Astrocyte of the cerebellum (primary cell): ENCODE measurements at regions not wholly inside any gene's neighbourhood (a gene's known extent, or its start where the extent isn't known, plus 50 kb on each side); places are given as distances from the start of the nearest gene placed in this dataset.
"Not testable (repeated sequence)": the region's sequence is repeated elsewhere in the genome, so short reads cannot be mapped to it uniquely, and the experiment has no call there.

Experiments used
- DNase-seq: peaks from one replicate; pipeline ENCODE4 v3.0.0-alpha.2; 2011; ENCODE audit warnings: low read depth
- H3K4me3 ChIP-seq: 2 replicates; pipeline ENCODE4 v1.5.1; 2011; ENCODE audit warnings: mild to moderate bottlenecking, low read depth, low read length, moderate library complexity
- in situ Hi-C: cut with HindIII; loops from 2 replicates; pipeline ENCODE4 v1.10.0; 2017; ENCODE audit warnings: low sequenced_read_pairs
- TF ChIP-seq, protein P1 (sequence below): IDR thresholded peaks from 2 replicates; pipeline ENCODE4 v1.5.1; 2012; ENCODE audit warnings: low read length, low read depth, moderate library complexity, mild to moderate bottlenecking; ENCODE audit errors: missing control alignments

DNA sequence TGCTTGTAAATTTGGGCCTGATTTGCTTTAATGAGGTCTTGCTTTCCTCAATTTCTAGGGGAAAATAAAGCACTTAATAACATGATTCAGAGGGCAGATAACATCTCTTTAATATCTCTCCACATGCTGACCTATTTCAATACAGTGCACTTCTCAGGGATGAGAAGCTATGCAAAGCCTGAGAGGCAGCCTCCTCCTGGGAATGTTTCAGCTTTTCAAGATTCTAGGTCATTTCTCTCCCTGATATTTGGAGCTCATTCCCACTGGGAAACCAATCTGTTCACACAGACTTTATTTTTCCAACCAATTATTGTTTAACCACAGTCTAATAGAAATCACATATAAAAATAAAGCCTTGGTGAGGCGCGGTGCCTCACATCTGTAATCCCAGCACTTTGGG, 67.0 kb upstream of the LSAMP start:
- TF ChIP-seq, protein P1, sequence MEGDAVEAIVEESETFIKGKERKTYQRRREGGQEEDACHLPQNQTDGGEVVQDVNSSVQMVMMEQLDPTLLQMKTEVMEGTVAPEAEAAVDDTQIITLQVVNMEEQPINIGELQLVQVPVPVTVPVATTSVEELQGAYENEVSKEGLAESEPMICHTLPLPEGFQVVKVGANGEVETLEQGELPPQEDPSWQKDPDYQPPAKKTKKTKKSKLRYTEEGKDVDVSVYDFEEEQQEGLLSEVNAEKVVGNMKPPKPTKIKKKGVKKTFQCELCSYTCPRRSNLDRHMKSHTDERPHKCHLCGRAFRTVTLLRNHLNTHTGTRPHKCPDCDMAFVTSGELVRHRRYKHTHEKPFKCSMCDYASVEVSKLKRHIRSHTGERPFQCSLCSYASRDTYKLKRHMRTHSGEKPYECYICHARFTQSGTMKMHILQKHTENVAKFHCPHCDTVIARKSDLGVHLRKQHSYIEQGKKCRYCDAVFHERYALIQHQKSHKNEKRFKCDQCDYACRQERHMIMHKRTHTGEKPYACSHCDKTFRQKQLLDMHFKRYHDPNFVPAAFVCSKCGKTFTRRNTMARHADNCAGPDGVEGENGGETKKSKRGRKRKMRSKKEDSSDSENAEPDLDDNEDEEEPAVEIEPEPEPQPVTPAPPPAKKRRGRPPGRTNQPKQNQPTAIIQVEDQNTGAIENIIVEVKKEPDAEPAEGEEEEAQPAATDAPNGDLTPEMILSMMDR: no peak
- no peak for DNase-seq
- no peak overlapping the region for H3K4me3 ChIP-seq
- in situ Hi-C loops: no loop called here

DNA sequence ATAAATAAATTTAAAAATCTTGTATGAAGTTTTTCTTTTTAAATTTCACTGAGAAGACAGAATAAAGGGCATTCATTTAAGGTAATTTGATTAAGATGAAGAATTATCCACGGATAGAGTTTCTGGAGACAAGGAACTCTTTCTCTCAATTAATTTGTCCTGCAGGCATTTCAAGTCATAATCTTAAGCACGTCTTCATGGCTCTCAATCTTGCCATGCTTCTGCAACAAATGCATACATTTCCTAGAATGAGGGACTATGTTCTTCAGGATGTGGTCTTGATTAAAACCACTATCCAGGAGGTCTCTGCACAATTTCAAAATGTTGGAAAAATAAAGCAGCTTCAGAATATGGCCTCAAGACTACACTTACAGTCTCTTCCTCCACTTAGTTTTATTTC, 67.6 kb upstream of the LSAMP start:
- DNase-seq: no peak
- TF ChIP-seq, protein P1: no peak
- in situ Hi-C loops: no loop called here
- no peak overlapping the region for H3K4me3 ChIP-seq

DNA sequence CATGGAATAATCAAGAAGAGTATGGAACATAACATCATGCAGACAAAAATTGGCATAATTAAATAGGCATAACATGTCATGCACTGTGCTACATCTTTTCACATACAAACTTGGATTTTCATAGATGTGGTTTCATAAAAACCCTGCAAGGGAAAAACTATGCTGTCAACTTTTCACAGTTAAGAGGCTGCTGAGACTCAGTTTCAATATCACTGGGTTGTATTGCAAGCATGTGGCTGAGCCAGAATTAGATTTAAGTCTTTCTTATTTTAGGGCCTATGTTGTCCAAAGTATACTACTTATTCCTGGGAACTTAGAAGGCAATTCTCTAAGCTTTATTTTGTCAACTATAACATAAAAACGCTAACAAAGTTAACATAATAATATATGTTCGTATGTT, 70.7 kb upstream of the LSAMP start:
- no peak overlapping the region for H3K4me3 ChIP-seq
- in situ Hi-C loops: no loop called here
- TF ChIP-seq, protein P1: no peak
- DNase-seq: no peak

DNA sequence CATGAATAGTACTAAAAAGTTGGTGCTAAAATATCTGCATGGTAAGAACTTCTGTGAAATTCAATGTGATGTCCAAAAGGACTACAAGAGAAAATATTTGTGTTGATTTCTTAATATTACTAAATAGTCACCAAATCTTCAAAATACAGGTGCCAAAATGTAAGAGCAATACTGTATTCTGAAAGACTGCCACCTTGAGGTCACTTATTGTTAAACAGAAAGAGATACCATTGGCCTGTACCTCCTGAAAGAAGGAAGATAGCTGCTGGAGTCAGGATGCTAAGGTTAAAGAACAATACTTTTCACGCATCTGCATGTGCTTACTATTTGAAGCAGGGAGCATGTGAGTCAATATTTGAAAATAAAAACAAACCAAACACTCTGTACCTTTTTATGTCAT, 72.0 kb upstream of the LSAMP start:
- TF ChIP-seq, protein P1: no peak
- in situ Hi-C loops: no loop called here
- DNase-seq: no peak
- H3K4me3 ChIP-seq: no peak overlapping the region

DNA sequence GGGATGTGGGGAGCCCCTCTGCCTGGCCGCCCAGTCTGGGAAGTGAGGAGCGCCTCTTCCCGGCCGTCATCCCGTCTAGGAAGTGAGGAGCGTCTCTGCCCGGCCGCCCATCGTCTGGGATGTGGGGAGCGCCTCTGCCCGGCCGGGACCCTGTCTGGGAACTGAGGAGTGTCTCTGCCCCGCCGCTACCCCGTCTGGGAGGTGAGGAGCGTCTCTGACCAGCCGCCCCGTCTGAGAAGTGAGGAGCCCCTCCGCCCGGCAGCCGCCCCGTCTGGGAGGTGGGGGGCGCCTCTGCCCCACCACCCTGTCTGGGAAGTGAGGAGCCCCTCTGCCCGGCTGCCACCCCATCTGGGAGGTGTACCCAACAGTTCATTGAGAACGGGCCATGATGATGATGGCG, 73.8 kb upstream of the LSAMP start:
- in situ Hi-C loops: not testable (repeated sequence)

DNA sequence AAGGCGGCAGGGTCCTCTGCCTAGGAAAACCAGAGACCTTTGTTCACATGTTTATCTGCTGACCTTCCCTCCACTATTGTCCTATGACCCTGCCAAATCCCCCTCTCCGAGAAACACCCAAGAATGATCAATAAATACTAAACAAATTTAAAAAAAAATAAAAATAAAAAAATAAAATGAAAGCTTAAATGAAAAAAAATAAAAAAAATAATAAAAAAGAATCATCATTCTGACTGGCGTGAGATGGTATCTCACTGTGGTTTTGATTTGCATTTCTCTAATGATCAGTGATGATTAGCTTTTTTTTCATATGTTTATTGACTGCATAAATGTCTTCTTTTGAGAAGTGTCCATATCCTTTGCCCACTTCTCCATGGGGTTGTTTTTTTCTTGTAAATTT, 74.5 kb upstream of the LSAMP start:
- H3K4me3 ChIP-seq, DNase-seq, in situ Hi-C loops: not testable (repeated sequence)

More for the DNA sequence above, 73.8 kb upstream of the LSAMP start:
- H3K4me3 ChIP-seq, DNase-seq: not testable (repeated sequence)

DNA sequence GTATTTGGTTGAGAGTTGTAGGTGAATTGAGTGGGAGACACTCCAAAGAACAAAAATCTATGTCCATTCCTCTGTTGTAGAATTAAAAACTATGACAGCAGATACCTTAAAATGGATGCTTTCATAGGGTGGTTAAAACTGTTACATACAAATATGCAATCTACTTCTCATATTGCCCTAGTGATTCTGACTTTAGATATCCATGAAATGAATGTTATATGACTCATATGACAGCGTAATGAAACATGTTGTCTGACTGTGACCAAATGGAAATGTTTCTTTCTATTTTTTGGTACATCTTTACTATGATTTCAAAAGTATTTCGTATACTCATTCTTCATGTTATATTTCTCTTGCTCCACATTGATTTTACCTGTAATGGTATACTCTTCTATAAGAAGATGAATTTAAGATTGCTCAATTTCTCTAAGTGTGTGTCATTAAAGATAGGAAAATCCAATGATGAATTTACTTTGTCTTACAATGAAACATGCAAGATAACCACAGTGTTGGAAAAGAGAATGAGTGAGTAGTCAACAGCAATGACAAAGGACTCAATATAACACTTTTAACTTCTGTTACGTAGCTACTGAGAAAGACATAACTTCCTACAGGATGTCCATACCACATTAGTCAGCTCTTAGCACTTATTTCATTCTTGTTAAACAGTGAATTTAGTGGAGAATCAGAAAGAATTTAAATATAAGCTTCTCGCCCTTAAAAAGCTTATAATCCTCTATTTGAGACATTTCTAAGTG, 79.3 kb upstream of the LSAMP start:
- DNase-seq: no peak
- TF ChIP-seq, protein P1: no peak
- in situ Hi-C loops: no loop called here

DNA sequence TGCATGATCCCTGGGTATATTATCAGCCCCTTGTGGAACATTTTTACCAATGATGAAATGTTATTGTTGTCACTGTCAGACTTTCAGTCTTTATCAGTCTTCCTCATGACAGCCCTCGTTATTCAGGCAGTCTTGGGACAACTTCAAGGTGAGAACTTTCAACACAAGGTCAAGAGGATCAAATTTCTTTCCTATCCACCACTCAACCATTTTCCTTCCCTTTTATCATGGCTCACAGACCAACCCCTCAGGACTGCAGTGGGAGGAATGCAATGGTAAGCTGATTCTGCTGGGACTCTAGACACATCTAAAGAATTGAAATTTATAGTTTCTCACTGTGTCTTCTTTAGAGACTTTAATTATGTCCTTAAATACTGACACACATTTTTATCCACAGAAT, 107.0 kb upstream of the LSAMP start:
- in situ Hi-C loops: no loop called here
- DNase-seq: no peak
- no peak overlapping the region for H3K4me3 ChIP-seq
- TF ChIP-seq, protein P1: no peak

More for the DNA sequence above, 79.3 kb upstream of the LSAMP start:
- H3K4me3 ChIP-seq: no peak overlapping the region
